ENCODE measurements at regions not wholly inside any gene's neighbourhood (a gene's known extent, or its start where the extent isn't known, plus 50 kb on each side); places are given as distances from the start of the nearest gene placed in this dataset.
A peak's percentile ranks its signal among the peaks of the same experiment; 100 is the strongest.

DNA sequence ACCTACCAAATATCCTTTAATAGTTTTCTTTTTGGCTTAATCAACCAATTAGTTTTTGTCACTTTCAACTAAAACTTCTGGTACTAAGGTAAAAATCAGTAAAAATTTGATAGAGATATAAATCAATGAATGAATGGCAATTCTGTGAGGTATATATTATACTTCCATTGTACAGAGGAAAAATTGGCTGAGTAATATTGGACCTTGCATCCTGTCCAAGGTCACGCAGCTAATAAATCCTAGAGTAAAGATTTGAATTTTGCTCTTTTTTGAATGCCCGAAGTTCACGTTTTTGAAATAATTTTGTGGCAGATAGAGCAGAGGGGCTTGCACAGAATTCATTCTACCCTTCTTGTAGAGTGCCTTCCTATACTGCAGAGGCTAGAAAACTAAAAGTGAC lies 81.1 kb upstream of the ZNF280D start:
- Histone ChIP-seq H3K4me3 (ENCODE audit: low read depth, low read length) (no peak overlapping the region), H3K27me3 (ENCODE audit: control insufficient read depth, insufficient read depth, low read length) (no peaks in the 10 kb centered on the region)
- no CpG with 5 or more reads among the region's 3 CpGs for WGBS (ENCODE audit: insufficient coverage)

DNA sequence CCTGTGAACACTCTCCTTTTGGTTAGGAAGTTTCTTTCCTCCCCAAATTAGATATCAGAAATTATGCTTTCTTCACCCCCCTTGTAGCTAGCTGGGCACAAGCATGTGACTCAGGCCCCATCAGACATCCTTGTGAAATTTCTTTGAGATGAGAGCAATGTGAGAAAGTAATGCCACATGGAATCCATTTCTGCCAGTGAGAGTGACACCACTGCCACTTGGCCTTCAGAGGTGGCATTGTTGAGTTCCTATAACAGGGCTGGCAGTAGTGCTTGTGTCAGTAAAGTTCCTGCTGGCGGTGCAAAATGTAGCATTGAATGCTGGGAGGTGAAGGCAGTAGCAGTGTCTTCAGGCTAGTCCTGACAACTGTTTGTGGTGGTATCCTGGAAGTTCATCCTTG lies 80.7 kb upstream of the ZNF280D start:
- 0% methylated on average over 1 of the region's 1 CpG for WGBS (ENCODE audit: insufficient coverage)
- no peak overlapping the region for H3K27ac ChIP-seq (ENCODE audit: low read depth, low read length)
- no peak for DNase-seq (ENCODE audit: low read depth in 4 of 6, low spot score in 6 of 6)
- no peaks in the 10 kb centered on the region for H3K27me3 ChIP-seq (ENCODE audit: control insufficient read depth, insufficient read depth, low read length)
- no peaks in the 10 kb centered on the region for H3K9me3 ChIP-seq (ENCODE audit: control insufficient read depth, insufficient read depth, low read length)
- H3K4me1 ChIP-seq (ENCODE audit: control insufficient read depth, insufficient read depth, low read length), result peaks cover 6% of the 10 kb centered on the region
- H3K4me3 ChIP-seq (ENCODE audit: low read depth, low read length), result no peak overlapping the region
- H3K36me3 ChIP-seq (ENCODE audit: control insufficient read depth, insufficient read depth, low read length), result no peaks in the 10 kb centered on the region

More for the DNA sequence above, 81.1 kb upstream of the ZNF280D start:
- Histone ChIP-seq H3K4me1 (ENCODE audit: control insufficient read depth, insufficient read depth, low read length) (peaks cover 6% of the 10 kb centered on the region), H3K36me3 (ENCODE audit: control insufficient read depth, insufficient read depth, low read length) (no peaks in the 10 kb centered on the region), H3K9me3 (ENCODE audit: control insufficient read depth, insufficient read depth, low read length) (no peaks in the 10 kb centered on the region), H3K27ac (ENCODE audit: low read depth, low read length) (no peak overlapping the region)
- DNase-seq (ENCODE audit: low read depth in 4 of 6, low spot score in 6 of 6), result no peak

DNA sequence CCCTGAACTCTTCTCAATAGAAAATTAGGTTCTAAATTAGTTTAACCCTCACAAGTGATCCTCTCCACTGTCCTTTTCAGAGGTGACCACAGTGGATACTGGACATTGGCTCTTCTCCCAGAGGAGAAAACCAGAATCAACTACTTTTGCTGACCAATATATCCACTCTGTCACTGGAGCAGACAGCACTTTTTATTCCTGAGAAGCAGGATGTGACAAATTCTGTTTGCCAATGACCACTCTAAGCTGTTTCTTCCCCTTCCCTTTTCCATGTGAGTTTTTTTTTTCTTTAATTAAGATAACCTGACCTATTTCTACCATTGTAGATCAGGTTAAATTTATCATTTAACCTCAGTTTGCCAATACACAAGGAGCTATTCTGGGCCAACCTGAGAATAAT lies 79.7 kb upstream of the ZNF280D start:
- Histone ChIP-seq H3K36me3 (ENCODE audit: control insufficient read depth, insufficient read depth, low read length) (no peaks in the 10 kb centered on the region), H3K27ac (ENCODE audit: low read depth, low read length) (no peak overlapping the region), H3K4me1 (ENCODE audit: control insufficient read depth, insufficient read depth, low read length) (peaks cover 6% of the 10 kb centered on the region), H3K9me3 (ENCODE audit: control insufficient read depth, insufficient read depth, low read length) (peaks cover 7% of the 10 kb centered on the region), H3K4me3 (ENCODE audit: low read depth, low read length) (no peak overlapping the region), H3K27me3 (ENCODE audit: control insufficient read depth, insufficient read depth, low read length) (no peaks in the 10 kb centered on the region)
- DNase-seq (ENCODE audit: low read depth in 4 of 6, low spot score in 6 of 6), result no peak

DNA sequence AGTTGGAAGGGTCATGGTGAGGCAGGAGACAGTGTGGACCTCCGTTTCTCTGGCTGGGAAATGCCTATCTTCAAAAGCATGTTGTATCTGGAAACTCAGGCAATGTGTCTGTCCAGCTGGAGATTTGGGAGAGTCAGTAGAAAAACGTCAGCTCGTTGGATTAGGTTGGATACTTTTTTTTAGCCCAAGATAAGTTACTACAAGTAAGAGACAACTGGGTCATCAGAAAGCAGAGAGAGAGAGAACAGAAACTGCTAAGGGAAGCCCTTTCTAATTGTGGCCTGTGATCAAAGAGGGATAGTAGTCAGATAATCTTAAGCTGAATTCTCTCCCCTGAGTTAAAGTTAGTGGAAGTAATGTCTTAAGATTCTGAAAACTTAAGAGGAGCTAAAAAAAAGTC lies 78.9 kb upstream of the ZNF280D start:
- Histone ChIP-seq H3K4me3 (ENCODE audit: low read depth, low read length) (no peak overlapping the region), H3K4me1 (ENCODE audit: control insufficient read depth, insufficient read depth, low read length) (peaks cover 5% of the 10 kb centered on the region), H3K27me3 (ENCODE audit: control insufficient read depth, insufficient read depth, low read length) (no peaks in the 10 kb centered on the region), H3K36me3 (ENCODE audit: control insufficient read depth, insufficient read depth, low read length) (no peaks in the 10 kb centered on the region), H3K27ac (ENCODE audit: low read depth, low read length) (no peak overlapping the region), H3K9me3 (ENCODE audit: control insufficient read depth, insufficient read depth, low read length) (peaks cover 11% of the 10 kb centered on the region)
- WGBS (ENCODE audit: insufficient coverage), result no CpG with 5 or more reads among the region's 3 CpGs
- no peak for DNase-seq (ENCODE audit: low read depth in 4 of 6, low spot score in 6 of 6)

DNA sequence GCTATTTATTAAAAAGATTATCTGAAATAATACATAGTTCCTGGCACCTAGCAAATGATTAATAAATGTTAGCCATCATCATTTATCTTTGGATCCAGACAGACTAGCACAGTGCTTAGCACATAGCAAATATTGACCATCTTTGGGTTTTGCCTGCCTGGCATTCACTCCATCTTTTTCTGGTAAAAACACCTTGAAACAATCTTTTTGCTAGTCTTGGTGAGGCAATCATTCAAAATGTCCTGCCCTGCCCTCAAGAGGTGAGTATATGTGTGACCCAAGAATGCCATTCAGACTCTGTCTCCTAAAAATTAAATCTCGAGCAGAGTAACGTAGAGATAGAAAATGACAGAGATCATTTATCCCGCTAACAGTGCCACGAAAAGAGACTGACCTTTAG lies 78.3 kb upstream of the ZNF280D start:
- H3K4me1 ChIP-seq (ENCODE audit: control insufficient read depth, insufficient read depth, low read length), result no peaks in the 10 kb centered on the region
- DNase-seq (ENCODE audit: low read depth in 4 of 6, low spot score in 6 of 6), result no peak
- no peak overlapping the region for H3K27ac ChIP-seq (ENCODE audit: low read depth, low read length)
- no peak overlapping the region for H3K4me3 ChIP-seq (ENCODE audit: low read depth, low read length)
- H3K27me3 ChIP-seq (ENCODE audit: control insufficient read depth, insufficient read depth, low read length), result no peaks in the 10 kb centered on the region
- peaks cover 11% of the 10 kb centered on the region for H3K9me3 ChIP-seq (ENCODE audit: control insufficient read depth, insufficient read depth, low read length)
- WGBS (ENCODE audit: insufficient coverage), result 81% methylated on average over 4 of the region's 4 CpGs
- no peaks in the 10 kb centered on the region for H3K36me3 ChIP-seq (ENCODE audit: control insufficient read depth, insufficient read depth, low read length)

DNA sequence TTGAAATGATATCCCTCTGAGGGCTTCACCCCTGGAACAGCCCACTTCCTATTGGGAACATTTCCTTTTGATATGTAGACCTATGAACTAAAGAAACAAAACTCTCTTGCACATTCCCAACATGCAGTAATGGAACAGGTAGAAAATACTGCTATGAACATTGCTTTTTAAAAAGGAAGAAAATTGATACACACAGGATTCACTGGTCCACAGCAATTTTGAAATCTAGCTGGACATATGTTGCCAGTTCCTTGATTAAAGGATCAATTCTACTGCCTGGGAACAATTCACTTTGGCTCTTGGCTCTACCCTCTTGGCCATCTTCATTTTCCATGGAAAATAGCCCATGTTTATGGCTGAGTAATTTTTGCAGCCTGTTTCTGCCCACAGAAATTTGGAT lies 74.9 kb upstream of the ZNF280D start:
- no peak for DNase-seq (ENCODE audit: low read depth in 4 of 6, low spot score in 6 of 6)
- no peak overlapping the region for H3K27ac ChIP-seq (ENCODE audit: low read depth, low read length)
- no peaks in the 10 kb centered on the region for H3K4me1 ChIP-seq (ENCODE audit: control insufficient read depth, insufficient read depth, low read length)
- no peaks in the 10 kb centered on the region for H3K27me3 ChIP-seq (ENCODE audit: control insufficient read depth, insufficient read depth, low read length)
- no peaks in the 10 kb centered on the region for H3K36me3 ChIP-seq (ENCODE audit: control insufficient read depth, insufficient read depth, low read length)
- H3K4me3 ChIP-seq (ENCODE audit: low read depth, low read length), result no peak overlapping the region
- H3K9me3 ChIP-seq (ENCODE audit: control insufficient read depth, insufficient read depth, low read length), result peaks cover 11% of the 10 kb centered on the region

DNA sequence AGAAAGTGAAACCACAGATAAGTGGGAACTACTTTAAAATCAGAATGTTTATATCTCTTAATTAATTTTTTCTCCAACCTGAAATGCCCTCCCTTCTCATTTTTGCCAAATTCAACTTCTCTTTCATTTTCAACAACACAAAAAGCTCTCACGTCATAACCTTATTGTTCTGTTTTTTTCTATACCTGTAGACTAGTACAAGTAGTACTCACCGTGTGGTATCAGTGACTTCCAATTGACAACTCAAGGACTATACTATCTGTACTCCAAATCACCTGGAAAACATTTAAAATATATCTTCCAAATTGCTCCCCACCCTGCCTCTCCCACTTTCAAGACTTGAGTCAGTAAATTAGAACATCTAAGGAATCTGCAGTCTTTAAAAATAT lies 72.8 kb upstream of the ZNF280D start:
- Histone ChIP-seq H3K4me3 (ENCODE audit: low read depth, low read length) (no peak overlapping the region), H3K27me3 (ENCODE audit: control insufficient read depth, insufficient read depth, low read length) (no peaks in the 10 kb centered on the region), H3K4me1 (ENCODE audit: control insufficient read depth, insufficient read depth, low read length) (no peaks in the 10 kb centered on the region), H3K36me3 (ENCODE audit: control insufficient read depth, insufficient read depth, low read length) (no peaks in the 10 kb centered on the region), H3K9me3 (ENCODE audit: control insufficient read depth, insufficient read depth, low read length) (peaks cover 11% of the 10 kb centered on the region), H3K27ac (ENCODE audit: low read depth, low read length) (no peak overlapping the region)
- DNase-seq (ENCODE audit: low read depth in 4 of 6, low spot score in 6 of 6), result no peak
- WGBS (ENCODE audit: insufficient coverage), result 100% methylated on average over 1 of the region's 2 CpGs

DNA sequence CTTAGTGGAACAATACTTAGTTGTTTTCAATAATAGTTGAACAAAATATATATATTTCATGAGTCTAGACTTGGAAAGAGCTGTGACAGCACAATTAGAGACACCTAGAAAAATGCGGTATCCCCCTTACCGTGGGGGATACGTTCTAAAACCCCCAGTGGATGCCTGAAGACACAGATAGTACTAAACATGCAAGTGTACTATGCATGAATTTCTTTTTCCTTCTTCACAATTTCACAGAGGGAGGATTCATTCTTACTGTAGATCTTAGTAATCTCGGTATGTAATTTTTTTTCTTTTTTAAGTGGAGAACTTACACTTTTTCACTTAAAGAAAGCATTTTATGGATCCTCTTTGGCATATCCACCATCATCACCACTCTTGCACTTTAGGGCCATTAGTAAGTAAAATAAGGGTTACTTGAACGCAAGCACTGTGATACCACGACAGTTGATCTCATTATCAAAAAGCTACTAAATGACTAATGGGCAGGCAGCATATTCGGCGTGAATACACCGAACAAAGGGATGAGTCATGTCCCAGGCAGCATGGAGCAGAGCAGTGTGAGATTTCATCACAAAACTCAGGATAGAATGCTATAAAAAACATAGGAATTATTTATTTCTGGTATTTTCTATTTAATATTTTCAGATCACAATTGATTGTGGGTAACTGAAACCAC lies 72.3 kb upstream of the ZNF280D start:
- no peak for DNase-seq (ENCODE audit: low read depth in 4 of 6, low spot score in 6 of 6)
- 80% methylated on average over 2 of the region's 9 CpGs for WGBS (ENCODE audit: insufficient coverage)
- H3K36me3 ChIP-seq (ENCODE audit: control insufficient read depth, insufficient read depth, low read length), result no peaks in the 10 kb centered on the region
- no peaks in the 10 kb centered on the region for H3K27me3 ChIP-seq (ENCODE audit: control insufficient read depth, insufficient read depth, low read length)
- no peak overlapping the region for H3K27ac ChIP-seq (ENCODE audit: low read depth, low read length)
- peaks cover 11% of the 10 kb centered on the region for H3K9me3 ChIP-seq (ENCODE audit: control insufficient read depth, insufficient read depth, low read length)
- H3K4me3 ChIP-seq (ENCODE audit: low read depth, low read length), result no peak overlapping the region
- H3K4me1 ChIP-seq (ENCODE audit: control insufficient read depth, insufficient read depth, low read length), result no peaks in the 10 kb centered on the region

DNA sequence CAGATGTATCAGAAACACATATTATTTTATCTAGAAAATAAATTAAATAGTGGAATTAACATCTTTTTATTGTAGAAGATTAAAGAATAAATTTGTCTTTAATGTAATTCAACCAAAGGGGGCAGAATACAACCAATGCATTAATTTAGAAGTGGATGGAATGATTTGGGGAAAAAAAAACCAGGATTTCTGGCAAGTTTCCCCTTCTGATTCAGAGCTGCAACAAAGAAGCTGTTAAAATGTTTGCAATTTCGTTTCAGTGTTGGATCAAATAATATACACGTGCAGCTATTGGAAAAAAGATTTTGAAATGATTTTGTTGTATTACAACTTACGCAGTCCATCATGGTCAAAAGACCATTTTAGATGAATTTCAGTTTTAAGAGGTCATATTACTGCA lies 71.6 kb upstream of the ZNF280D start:
- peaks cover 11% of the 10 kb centered on the region for H3K9me3 ChIP-seq (ENCODE audit: control insufficient read depth, insufficient read depth, low read length)
- no peak overlapping the region for H3K4me3 ChIP-seq (ENCODE audit: low read depth, low read length)
- H3K27me3 ChIP-seq (ENCODE audit: control insufficient read depth, insufficient read depth, low read length), result no peaks in the 10 kb centered on the region
- WGBS (ENCODE audit: insufficient coverage), result no CpG with 5 or more reads among the region's 3 CpGs
- H3K4me1 ChIP-seq (ENCODE audit: control insufficient read depth, insufficient read depth, low read length), result no peaks in the 10 kb centered on the region
- H3K27ac ChIP-seq (ENCODE audit: low read depth, low read length), result no peak overlapping the region
- H3K36me3 ChIP-seq (ENCODE audit: control insufficient read depth, insufficient read depth, low read length), result no peaks in the 10 kb centered on the region
- DNase-seq (ENCODE audit: low read depth in 4 of 6, low spot score in 6 of 6), result peak in 2 of 6 donors; percentile 25 to 60

DNA sequence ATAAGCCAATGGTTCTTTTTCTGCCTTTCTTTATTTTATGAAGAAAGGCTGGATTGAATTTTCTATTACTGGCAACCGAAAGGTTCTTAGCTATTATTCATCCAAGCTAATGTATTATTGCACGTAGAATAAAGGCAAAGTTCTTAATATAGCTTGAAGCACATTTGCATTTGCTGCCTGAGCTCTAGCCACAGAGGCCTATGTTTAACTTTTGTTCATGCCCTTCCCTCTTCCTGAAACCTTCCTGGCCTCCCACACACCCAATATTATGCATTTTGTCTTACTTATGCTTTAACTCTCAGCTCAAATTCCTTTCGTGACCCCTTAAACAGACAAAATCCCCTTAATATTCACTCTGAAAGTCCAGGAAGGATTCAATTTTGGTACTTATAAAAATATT lies 71.0 kb upstream of the ZNF280D start:
- DNase-seq (ENCODE audit: low read depth in 4 of 6, low spot score in 6 of 6), result no peak
- Histone ChIP-seq H3K27ac (ENCODE audit: low read depth, low read length) (no peak overlapping the region), H3K9me3 (ENCODE audit: control insufficient read depth, insufficient read depth, low read length) (peaks cover 11% of the 10 kb centered on the region), H3K4me1 (ENCODE audit: control insufficient read depth, insufficient read depth, low read length) (no peaks in the 10 kb centered on the region), H3K36me3 (ENCODE audit: control insufficient read depth, insufficient read depth, low read length) (no peaks in the 10 kb centered on the region), H3K27me3 (ENCODE audit: control insufficient read depth, insufficient read depth, low read length) (no peaks in the 10 kb centered on the region), H3K4me3 (ENCODE audit: low read depth, low read length) (no peak overlapping the region)
- 83% methylated on average over 1 of the region's 3 CpGs for whole genome bisulfite sequencing (ENCODE audit: insufficient coverage)

Data from spinal cord (tissue), 9 donors.